Skin epidermis (tissue), 12 donors: ENCODE measurements at regions not wholly inside any gene's neighbourhood (a gene's known extent, or its start where the extent isn't known, plus 50 kb on each side); places are given as distances from the start of the nearest gene placed in this dataset.
A peak's percentile ranks its signal among the peaks of the same experiment; 100 is the strongest.
"Not testable (repeated sequence)": the region's sequence is repeated elsewhere in the genome, so short reads cannot be mapped to it uniquely, and the experiment has no call there.

ENCODE experiments used
- H3K27ac ChIP-seq, 21 experiments: fragments of 200-600 bp; sonication (generic) in 11 of 21; one replicate each; pipeline ENCODE4 v1.5.0; 2020; ENCODE audit warnings: mild to moderate bottlenecking in 3 of 21, inconsistent platforms in 2 of 21, moderate library complexity in 2 of 21
- H3K4me3 ChIP-seq, 7 experiments: fragments of 200-600 bp; sonication (generic) in 2 of 7; one replicate each; pipeline ENCODE4 v1.5.0; 2020; ENCODE audit warnings: inconsistent platforms in 2 of 7, mild to moderate bottlenecking in 2 of 7, moderate library complexity in 1 of 7

GRCh38 chr1:182003953-182004586, 57.4 kb downstream of the ZNF648 start:
- Histone ChIP-seq H3K27ac (peak overlapping the region in 6 of 21 experiments; percentile 28 to 57 (median 48)), H3K4me3 (peak overlapping the region in 1 of 7 experiments; percentile 1)

- Histone ChIP-seq H3K4me3 (no peak overlapping the region), H3K27ac (peak overlapping the region in 8 of 21 experiments; percentile 28 to 69 (median 50))
Observed at GRCh38 chr1:182003025-182003725, 58.3 kb downstream of the ZNF648 start.

- peak overlapping the region in 2 of 21 experiments; percentile 42 to 69 for H3K27ac ChIP-seq
Observed at GRCh38 chr1:182002570-182002969, 58.9 kb downstream of the ZNF648 start.

GRCh38 chr1:181998858-181999257, 62.7 kb downstream of the ZNF648 start:
- no peak overlapping the region for H3K27ac ChIP-seq
- no peak overlapping the region for H3K4me3 ChIP-seq

More at GRCh38 chr1:182002570-182002969, 58.9 kb downstream of the ZNF648 start:
- no peak overlapping the region for H3K4me3 ChIP-seq

- Histone ChIP-seq H3K4me3 (no peak overlapping the region), H3K27ac (no peak overlapping the region)
Observed at GRCh38 chr1:181992072-181992471, 69.4 kb downstream of the ZNF648 start.

GRCh38 chr1:181990728-181991127, 70.8 kb downstream of the ZNF648 start:
- Histone ChIP-seq H3K4me3 (no peak overlapping the region), H3K27ac (no peak overlapping the region)

- Histone ChIP-seq H3K4me3 (no peak overlapping the region), H3K27ac (no peak overlapping the region)
Observed at GRCh38 chr1:181989261-181989920, 72.1 kb downstream of the ZNF648 start.

GRCh38 chr1:181987996-181988395, 73.5 kb downstream of the ZNF648 start:
- H3K4me3 ChIP-seq: no peak overlapping the region
- H3K27ac ChIP-seq: no peak overlapping the region

- H3K27ac ChIP-seq: no peak overlapping the region
- H3K4me3 ChIP-seq: no peak overlapping the region
Observed at GRCh38 chr1:181987334-181987895, 74.1 kb downstream of the ZNF648 start.

- H3K27ac ChIP-seq: no peak overlapping the region
- no peak overlapping the region for H3K4me3 ChIP-seq
Observed at GRCh38 chr1:181986907-181987305, 74.6 kb downstream of the ZNF648 start.

- Histone ChIP-seq H3K27ac (no peak overlapping the region), H3K4me3 (no peak overlapping the region)
Observed at GRCh38 chr1:181985936-181986906, 75.3 kb downstream of the ZNF648 start.

GRCh38 chr1:181985281-181985680, 76.2 kb downstream of the ZNF648 start:
- Histone ChIP-seq H3K27ac (no peak overlapping the region), H3K4me3 (no peak overlapping the region)

GRCh38 chr1:181984006-181984405, 77.5 kb downstream of the ZNF648 start:
- Histone ChIP-seq H3K4me3 (no peak overlapping the region), H3K27ac (no peak overlapping the region)

- Histone ChIP-seq H3K27ac (no peak overlapping the region), H3K4me3 (no peak overlapping the region)
Observed at GRCh38 chr1:181981821-181982220, 79.7 kb downstream of the ZNF648 start.

- Histone ChIP-seq H3K27ac (no peak overlapping the region), H3K4me3 (no peak overlapping the region)
Observed at GRCh38 chr1:181972256-181972655, 89.3 kb downstream of the ZNF648 start.

GRCh38 chr1:181971424-181971823, 90.1 kb downstream of the ZNF648 start:
- no peak overlapping the region for H3K27ac ChIP-seq
- H3K4me3 ChIP-seq: no peak overlapping the region

GRCh38 chr1:181969902-181970301, 91.6 kb downstream of the ZNF648 start:
- H3K4me3 ChIP-seq: no peak overlapping the region
- H3K27ac ChIP-seq: no peak overlapping the region

GRCh38 chr1:181954696-181955095, 106.8 kb downstream of the ZNF648 start:
- not testable (repeated sequence) for H3K27ac ChIP-seq, H3K4me3 ChIP-seq

GRCh38 chr1:181954178-181954577, 107.3 kb downstream of the ZNF648 start:
- not testable (repeated sequence) for H3K27ac ChIP-seq, H3K4me3 ChIP-seq
